HepG2 (cell line): ENCODE measurements at regions not wholly inside any gene's neighbourhood (a gene's known extent, or its start where the extent isn't known, plus 50 kb on each side); places are given as distances from the start of the nearest gene placed in this dataset.
"Not testable (repeated sequence)": the region's sequence is repeated elsewhere in the genome, so short reads cannot be mapped to it uniquely, and the experiment has no call there.

ENCODE experiments used
- ATAC-seq: fragments of 200-7000 bp; cut with Tn5 transposase; 3 replicates; pipeline ENCODE4 v1.9.1; 2020; ENCODE audit warnings: mild to moderate bottlenecking, moderate library complexity
- BruUV-seq: library from RNA; stranded (reverse); fragments of 400-500 nt; replicated peaks from 2 replicates; lab custom pipeline; 2021; lab: Mats Ljungman, UMichigan
- CTCF ChIA-PET: fragments of 300-600 bp; formaldehyde crosslinking; extraction: SDS; loops from one replicate; lab custom pipeline; 2021; ENCODE audit warnings: low total read pairs, inconsistent platforms, low intra/inter-chr PET ratio; lab: Yijun Ruan, JAX
- POLR2A ChIA-PET: fragments of 350-600 bp; sonication (Branson Sonifier 250); formaldehyde crosslinking; loops from one replicate; lab custom pipeline; 2020; ENCODE audit warnings: antibody characterized with exemption, inconsistent platforms; lab: Yijun Ruan, JAX
- DNase-seq: peaks from one replicate; pipeline ENCODE4 v3.0.0-alpha.2; 2015; ENCODE audit warnings: low spot score
- FAIRE-seq: peaks from 3 replicates; lab custom pipeline; 2011; peaks lifted over from hg19 to GRCh38; lab: Jason Lieb, UNC
- H2AFZ ChIP-seq: one replicate; pipeline ENCODE4 v1.6.1; 2011; ENCODE audit warnings: low read length, inconsistent platforms
- H3K27ac ChIP-seq: fragments of 300-600 bp; 3 replicates; pipeline ENCODE4 v1.8.0; 2011; ENCODE audit warnings: mixed run types, mild to moderate bottlenecking, mixed read lengths, low read length, inconsistent platforms; ENCODE audit not compliant: insufficient read depth; ENCODE audit errors: extremely low read length
- H3K27me3 ChIP-seq, 2 experiments: fragments of 200-600 bp in 1 of 2; 2 replicates in 1 of 2; 3 replicates in 1 of 2; pipeline versions ENCODE4 v1.6.0 to v1.8.0; 2011; ENCODE audit warnings: low read length in 2 of 2, mild to moderate bottlenecking in 2 of 2, moderate library complexity in 2 of 2, inconsistent platforms in 1 of 2; ENCODE audit not compliant: insufficient read depth in 2 of 2, control insufficient read depth in 1 of 2
- H3K36me3 ChIP-seq, 2 experiments: fragments of 200-600 bp in 1 of 2; replicated peaks in 1 of 2; 2 replicates in 1 of 2; 3 replicates in 1 of 2; pipeline versions ENCODE4 v1.5.1 to v1.8.0; 2011; ENCODE audit warnings: low read length in 2 of 2, inconsistent platforms in 1 of 2; ENCODE audit not compliant: insufficient read depth in 2 of 2, control insufficient read depth in 1 of 2
- H3K4me1 ChIP-seq: 2 replicates; pipeline ENCODE4 v1.5.1; 2012; ENCODE audit warnings: low read length, inconsistent platforms; ENCODE audit not compliant: insufficient read depth
- H3K4me2 ChIP-seq: 2 replicates; pipeline ENCODE4 v1.6.0; 2011; ENCODE audit warnings: low read depth, low read length, inconsistent platforms
- H3K4me3 ChIP-seq, 3 experiments: fragments of 200-600 bp in 1 of 3; sonication (generic), shearing (Covaris generic) in 1 of 3; replicated peaks in 1 of 3; 2 replicates each; pipeline ENCODE4 v1.5.1; 2011 to 2016; ENCODE audit warnings: low read length in 3 of 3, inconsistent platforms in 2 of 3, low read depth in 2 of 3, mild to moderate bottlenecking in 2 of 3, control low read depth in 1 of 3, mixed read lengths in 1 of 3; ENCODE audit not compliant: insufficient read depth in 1 of 3
- H3K79me2 ChIP-seq: one replicate; pipeline ENCODE4 v1.6.1; 2011; ENCODE audit warnings: low read length, inconsistent platforms; ENCODE audit not compliant: insufficient read depth
- H3K9ac ChIP-seq: 2 replicates; pipeline ENCODE4 v1.6.0; 2011; ENCODE audit warnings: mild to moderate bottlenecking, low read depth, low read length, inconsistent platforms; ENCODE audit not compliant: insufficient read depth
- H3K9me3 ChIP-seq: 2 replicates; pipeline ENCODE4 v1.5.1; 2012; ENCODE audit warnings: mild to moderate bottlenecking, low read length
- H4K20me1 ChIP-seq: 2 replicates; pipeline ENCODE4 v1.6.0; 2011; ENCODE audit warnings: inconsistent platforms, mild to moderate bottlenecking, low read length, moderate library complexity; ENCODE audit not compliant: insufficient read depth
- WGBS: methylation state at CpG from one replicate; pipeline ENCODE4 v1.1.6; 2017; ENCODE audit warnings: low lambda C conversion rate; 5-methylcytosine and 5-hydroxymethylcytosine counted together
- in situ Hi-C: cut with HindIII; loops from 2 replicates; pipeline ENCODE4 v1.10.0; 2017; ENCODE audit warnings: low pct_unique_long_range_greater_than_20kb; ENCODE audit not compliant: extremely low pct_ligation_motif_present
- intact Hi-C: fragments of 100-400 bp; cut with micrococcal nuclease; formaldehyde crosslinking; loops from one replicate; pipeline ENCODE4 v1.10.0; 2022; ENCODE audit not compliant: unreplicated experiment

DNA sequence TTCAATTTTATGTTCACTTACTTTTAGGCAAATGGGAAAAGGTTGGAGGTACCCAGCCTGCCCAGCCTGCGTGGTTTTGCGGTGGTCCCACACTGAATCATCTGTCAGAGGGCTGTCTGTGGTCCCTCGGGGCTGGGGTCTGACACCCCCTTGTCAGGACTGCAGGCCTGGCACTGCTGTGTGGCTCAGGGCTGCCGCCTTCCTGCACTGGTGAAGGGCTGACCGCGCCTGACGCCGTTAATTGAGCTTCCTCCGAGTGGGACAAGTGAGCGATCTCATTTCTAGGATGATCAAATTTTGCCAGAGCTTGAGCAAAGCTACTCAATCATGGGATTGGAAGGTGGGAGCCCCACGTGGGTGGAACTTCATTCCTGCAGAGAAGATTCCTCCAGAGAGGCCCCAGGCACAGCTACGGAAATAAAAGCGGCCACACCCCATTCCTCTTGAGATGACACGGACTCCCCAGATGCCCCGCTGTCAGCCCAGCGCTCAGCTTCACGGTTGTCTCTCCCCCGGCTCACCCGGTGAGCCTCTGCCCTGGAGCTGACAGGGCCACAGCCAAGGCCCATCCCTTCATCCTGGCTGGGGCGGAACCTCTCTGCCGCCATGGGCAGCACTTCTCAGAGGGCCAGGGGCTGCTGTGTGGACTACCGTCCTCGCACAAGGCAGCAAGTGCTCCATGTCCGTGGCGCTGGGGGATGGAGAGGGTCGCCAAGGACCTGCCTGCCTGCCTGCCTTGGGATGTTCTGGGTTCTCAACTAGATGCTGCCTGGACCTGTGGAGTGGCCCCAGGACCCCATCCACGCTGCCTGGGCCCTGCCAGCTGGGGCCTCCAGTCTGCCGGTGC, 215.5 kb upstream of the SGCG start:
- H3K4me3 ChIP-seq, H3K36me3 ChIP-seq, H3K9me3 ChIP-seq, in situ Hi-C loops, ATAC-seq, BruUV-seq, H3K27me3 ChIP-seq, CTCF ChIA-PET, POLR2A ChIA-PET, H3K4me1 ChIP-seq, H3K9ac ChIP-seq, FAIRE-seq, H4K20me1 ChIP-seq, H3K79me2 ChIP-seq, H3K4me2 ChIP-seq, DNase-seq, intact Hi-C loops, H3K27ac ChIP-seq, H2AFZ ChIP-seq: not testable (repeated sequence)
- WGBS, result 20% methylated on average over 3 of the region's 28 CpGs

DNA sequence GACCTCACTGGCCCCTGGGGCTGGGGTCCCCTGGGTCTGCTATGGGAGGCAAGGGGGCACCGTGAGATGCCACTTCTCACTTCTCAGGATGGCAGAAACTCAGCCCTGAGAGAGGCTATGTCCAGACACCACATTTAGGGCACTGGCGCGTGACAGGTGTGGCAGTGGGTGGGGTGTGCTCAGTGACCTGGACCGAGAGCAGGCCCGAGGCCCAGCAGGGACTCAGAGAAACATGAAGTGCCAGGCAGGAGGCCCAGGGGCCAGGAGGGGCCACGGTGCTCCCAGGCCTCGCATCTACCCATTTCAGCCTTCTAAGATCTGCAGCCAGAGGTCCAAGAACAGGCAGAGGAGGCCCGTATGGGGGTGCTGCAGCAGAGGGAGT, 214.9 kb upstream of the SGCG start:
- POLR2A ChIA-PET, result not testable (repeated sequence)

DNA sequence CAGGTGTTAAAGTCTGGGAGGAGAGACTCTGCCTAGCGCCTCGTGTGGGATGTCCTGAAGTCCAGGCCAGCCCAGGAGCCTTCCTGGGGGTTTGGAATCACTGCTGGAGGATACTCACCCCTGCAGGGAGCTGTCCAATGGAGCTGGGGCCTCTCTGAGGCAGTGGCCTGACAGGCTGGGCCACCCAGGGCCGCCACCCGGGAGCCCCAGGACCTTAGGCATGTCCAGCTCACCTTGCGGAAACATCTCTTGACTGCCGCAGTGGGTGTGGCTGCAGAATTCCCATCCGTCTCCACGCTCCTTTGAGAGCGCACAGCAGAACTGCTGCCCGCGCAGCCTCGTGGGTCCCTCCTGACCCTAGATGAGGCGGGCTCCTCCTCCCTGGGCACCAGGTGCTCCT, 214.0 kb upstream of the SGCG start:
- CTCF ChIA-PET, POLR2A ChIA-PET, H3K4me3 ChIP-seq, H3K27ac ChIP-seq, DNase-seq, H3K9me3 ChIP-seq, H3K9ac ChIP-seq, in situ Hi-C loops, FAIRE-seq, H3K36me3 ChIP-seq, H3K27me3 ChIP-seq, BruUV-seq, H3K79me2 ChIP-seq, H3K4me1 ChIP-seq, intact Hi-C loops, H3K4me2 ChIP-seq, ATAC-seq, H2AFZ ChIP-seq, H4K20me1 ChIP-seq: not testable (repeated sequence)
- 40% methylated on average over 4 of the region's 13 CpGs for whole genome bisulfite sequencing

More for the DNA sequence above, 214.9 kb upstream of the SGCG start:
- H3K4me3 ChIP-seq, H3K9ac ChIP-seq, H3K36me3 ChIP-seq, H3K27ac ChIP-seq, CTCF ChIA-PET, BruUV-seq, H3K4me2 ChIP-seq, H2AFZ ChIP-seq, H3K4me1 ChIP-seq, intact Hi-C loops, DNase-seq, H3K79me2 ChIP-seq, ATAC-seq, FAIRE-seq, H3K27me3 ChIP-seq, H4K20me1 ChIP-seq, in situ Hi-C loops, H3K9me3 ChIP-seq: not testable (repeated sequence)
- 53% methylated on average over 4 of the region's 8 CpGs for WGBS
